NCI-H1092 treated with DMSO at 0.1 percent for 48 hours (cell line): ENCODE measurements at regions not wholly inside any gene's neighbourhood (a gene's known extent, or its start where the extent isn't known, plus 50 kb on each side); places are given as distances from the start of the nearest gene placed in this dataset.
"Not testable (repeated sequence)": the region's sequence is repeated elsewhere in the genome, so short reads cannot be mapped to it uniquely, and the experiment has no call there.

Source experiments
- DNase-seq: peaks from one replicate; lab custom pipeline; 2025; lab: John Stamatoyannopoulos, UW

- no peak for DNase-seq
Measured at GRCh38 chr2:3036432-3037125, 341.0 kb downstream of the EIPR1 start.

- no peak for DNase-seq
Measured at GRCh38 chr2:3035385-3036050, 342.1 kb downstream of the EIPR1 start.

GRCh38 chr2:3034856-3035255, 342.8 kb downstream of the EIPR1 start:
- DNase-seq = no peak

GRCh38 chr2:3034396-3034795, 343.2 kb downstream of the EIPR1 start:
- DNase-seq = no peak

DNA sequence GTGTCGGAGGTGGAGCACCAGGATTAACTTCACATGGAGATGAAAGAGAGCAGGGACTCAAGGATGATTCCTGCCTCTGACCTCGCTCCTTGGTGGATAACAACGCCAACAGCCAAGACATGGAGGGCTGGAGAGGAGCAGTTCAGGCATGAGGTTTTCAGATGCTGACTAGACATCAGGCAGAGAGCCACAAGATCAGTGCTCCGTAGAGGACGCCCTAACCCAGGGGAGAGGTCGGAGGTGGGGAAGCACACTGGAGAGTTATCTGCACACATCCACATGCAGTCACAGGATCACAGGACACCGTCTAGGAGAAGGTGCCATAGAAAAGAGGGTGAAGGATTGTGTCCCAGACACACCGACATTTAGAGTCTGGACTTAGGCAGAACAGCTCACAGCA, 344.3 kb downstream of the EIPR1 start:
- no peak for DNase-seq

DNA sequence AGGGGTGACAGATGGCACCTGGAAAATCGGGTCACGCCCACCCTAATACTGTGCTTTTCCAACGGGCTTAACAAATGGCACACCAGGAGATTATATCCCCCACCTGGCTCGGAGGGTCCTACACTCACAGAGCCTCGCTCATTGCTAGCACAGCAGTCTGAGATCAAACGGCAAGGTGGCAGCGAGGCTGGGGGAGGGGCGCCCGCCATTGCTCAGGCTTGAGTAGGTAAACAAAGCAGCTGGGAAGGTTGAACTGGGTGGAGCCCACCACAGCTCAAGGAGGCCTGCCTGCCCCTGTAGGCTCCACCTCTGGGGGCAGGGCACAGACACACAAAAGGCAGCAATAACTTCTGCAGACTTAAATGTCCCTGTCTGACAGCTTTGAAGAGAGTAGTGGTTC, 346.8 kb downstream of the EIPR1 start:
- DNase-seq = not testable (repeated sequence)

DNA sequence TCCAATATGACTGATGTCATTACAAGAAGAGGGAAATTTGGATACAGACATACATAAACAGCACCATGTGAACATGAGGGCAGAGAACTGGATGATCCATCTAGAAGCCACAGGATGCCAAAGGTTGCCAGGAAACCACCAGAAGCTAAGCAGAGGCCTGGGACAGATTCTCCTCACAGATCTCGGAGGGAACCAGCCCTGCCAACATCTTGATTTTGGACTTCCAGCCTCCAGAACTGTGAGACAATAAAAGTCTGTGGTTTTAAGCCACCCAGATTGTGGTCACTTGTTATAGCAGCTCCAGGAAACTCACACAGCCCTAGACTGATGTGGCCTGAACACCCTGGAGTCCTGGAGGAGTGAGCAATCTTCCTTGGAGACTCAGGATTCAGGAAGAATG, 351.6 kb downstream of the EIPR1 start:
- no peak for DNase-seq

DNA sequence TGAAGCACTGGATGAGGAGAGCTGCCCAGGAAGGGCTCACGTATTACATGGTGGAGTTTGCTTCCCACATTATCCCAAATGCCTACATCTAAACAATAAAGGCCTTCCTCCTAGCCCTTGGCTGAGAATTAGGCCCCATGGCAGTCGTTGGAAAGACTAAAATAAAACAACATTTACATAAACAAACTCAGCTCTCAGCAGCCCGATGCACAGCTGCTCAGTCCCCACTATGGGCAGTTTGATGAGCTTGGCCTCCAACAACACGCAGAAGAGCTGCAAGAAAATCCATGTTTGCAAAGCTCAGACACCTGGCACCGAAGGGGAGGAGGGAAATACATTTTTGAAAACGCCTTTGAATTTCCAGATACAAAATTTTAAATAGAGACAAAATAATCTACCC, 352.4 kb downstream of the EIPR1 start:
- DNase-seq = no peak

DNA sequence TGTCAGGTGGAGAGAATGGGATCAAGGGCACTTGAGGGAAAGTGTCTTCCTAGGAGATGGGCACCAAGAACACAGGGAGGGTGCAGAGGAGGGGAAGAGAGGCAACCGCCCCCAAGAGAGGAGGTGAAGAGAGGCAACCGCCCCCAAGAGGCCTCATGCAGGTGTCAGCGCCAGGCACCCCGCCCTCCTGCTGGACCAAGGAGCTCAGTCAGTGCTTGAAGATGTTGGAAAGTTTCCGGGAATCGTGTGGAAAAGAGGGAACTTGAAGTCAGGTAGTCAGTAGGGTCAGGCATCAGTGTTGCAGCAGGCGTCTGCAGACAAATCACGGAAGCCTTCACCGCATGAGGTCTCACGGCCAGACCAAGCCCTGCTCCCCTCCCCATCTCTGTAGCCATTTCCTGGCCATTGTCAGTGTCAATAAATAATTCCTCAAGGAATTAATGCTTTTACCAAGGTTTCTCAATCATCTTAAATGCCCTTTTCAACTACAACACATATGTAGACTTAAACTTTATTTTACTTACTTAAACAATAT, 353.1 kb downstream of the EIPR1 start:
- DNase-seq = no peak

- DNase-seq = no peak
Measured at GRCh38 chr2:3023531-3023930, 354.1 kb downstream of the EIPR1 start.

- DNase-seq = no peak
Measured at GRCh38 chr2:3022841-3023372, 354.7 kb downstream of the EIPR1 start.

GRCh38 chr2:3021720-3022119, 355.9 kb downstream of the EIPR1 start:
- no peak for DNase-seq

DNA sequence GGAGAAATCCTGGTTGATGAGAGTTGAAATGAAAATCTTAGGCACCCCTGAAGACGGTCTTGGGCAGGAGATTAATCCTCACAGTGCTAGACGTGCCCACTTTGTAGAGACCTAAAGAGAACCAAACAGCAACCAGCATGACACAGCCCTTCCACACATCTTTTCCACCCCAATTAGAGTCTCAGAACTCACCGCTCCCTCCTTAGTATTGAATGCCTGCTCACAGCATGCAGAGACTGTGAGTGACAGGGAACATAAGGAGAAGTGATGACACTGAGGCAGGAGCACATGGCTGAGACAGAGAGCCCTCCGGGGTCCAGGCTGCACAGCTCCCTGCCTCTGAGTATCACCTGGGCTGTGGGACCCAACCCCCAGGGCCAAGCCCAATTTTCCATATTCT, 367.6 kb downstream of the EIPR1 start:
- no peak for DNase-seq

DNA sequence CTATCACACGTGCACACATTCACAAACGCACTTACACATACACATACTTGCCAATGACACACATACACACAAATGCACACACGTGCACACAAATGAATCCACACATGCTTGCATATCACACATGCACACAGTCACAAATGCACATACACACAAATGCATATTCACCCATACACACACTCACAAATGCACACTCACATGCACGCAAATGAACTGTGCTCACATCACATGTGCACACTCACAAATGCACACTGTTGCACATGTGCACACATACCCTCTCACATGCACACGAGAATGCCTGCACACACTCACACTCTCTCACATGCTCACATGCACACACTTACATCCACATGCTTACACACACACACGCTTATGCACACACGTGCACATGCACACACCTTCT, 368.1 kb downstream of the EIPR1 start:
- DNase-seq = no peak

DNA sequence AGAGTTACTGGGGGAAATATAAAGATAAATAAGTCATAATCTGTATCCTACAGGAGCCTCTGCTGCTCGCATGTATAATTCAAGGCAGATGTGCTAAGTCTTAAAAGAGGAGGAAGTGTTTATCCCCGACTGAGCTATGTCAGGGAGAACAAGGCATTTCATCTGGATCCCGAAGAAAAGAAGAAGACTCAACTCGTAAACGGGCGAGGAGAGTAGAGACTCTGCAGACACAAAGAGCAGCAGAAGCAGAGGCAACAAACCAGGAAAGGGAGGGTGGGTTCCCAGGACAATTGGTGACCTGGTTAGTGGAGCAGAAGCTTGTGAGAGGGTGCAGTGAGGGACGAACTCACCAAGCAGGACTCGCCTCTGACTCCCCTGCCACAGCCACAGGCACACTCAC, 368.6 kb downstream of the EIPR1 start:
- no peak for DNase-seq

GRCh38 chr2:3008561-3008960, 369.1 kb downstream of the EIPR1 start:
- DNase-seq = no peak

- DNase-seq = no peak
Measured at GRCh38 chr2:3007135-3007534, 370.5 kb downstream of the EIPR1 start.

DNA sequence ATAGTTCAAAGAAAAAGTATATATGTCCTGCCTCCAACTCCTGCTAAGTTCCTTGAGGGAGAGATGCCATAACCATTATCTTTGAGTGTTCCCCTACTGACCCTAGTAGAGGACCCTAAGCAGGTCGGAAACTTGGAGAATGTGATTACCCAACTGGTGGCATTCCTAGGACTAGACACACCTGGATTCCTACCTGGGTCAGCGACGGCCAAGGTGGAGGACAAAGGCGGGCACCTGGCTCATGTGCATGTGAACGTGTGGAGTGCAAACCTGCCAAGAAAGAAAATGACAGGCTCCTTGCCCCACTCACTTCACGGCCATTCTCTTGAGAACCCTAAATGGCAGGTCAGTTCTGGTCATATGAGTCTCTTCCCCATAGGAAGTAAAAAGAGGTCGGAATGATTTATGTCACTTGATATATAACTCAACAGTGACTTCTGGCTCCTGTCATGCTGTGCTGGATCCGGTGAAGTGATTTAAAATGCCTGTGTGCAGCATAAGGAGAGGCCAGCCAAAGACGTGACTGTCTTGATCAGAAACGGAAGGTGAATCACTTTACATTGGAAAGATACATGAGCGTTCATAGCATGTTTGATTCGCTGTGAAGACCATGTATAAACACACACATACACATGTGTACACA, 371.6 kb downstream of the EIPR1 start:
- DNase-seq = no peak

DNA sequence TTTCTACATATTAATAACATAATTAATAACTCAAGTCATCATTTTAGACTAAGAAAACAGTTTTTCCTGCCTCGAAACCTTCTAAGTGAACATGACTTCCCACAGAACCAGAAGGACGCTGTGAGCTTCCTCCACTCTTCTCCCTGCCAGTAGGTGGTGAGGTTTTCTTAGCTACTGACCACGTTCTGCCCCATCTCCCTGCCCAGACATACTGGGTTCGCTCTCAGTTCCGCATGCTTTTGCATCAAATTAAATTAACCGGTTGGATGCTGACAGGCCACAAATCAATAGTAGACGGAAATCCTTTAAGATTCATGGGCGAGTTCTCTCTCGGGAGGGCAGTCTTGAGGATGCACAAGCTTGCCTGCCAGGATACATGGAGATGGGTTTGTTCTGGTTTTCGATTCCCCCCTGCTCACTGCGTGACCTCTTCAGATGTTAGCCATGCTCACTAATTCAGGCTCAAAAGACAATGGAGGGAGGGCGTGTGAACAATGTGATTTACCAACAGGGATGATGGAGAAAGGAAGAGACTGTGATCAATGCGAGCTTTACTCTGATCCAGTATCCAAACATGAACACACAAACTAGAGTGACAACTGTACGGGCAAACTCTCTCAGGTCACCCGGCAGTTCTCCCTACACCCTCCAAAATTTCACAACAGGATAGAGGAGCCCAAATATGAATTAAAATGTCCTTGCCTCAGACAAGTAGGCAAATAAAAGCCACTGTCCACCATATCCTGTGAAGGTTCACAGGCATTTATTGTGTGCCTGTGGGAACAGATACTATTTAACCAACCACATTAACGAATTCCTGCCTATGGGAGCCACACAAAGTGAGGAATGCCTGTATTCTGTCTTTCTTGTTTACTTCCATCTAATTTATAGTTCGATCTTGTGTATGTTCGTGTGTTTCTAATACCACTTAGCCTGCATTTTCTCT, 375.7 kb downstream of the EIPR1 start:
- peak; percentile 1 for DNase-seq

- no peak for DNase-seq
Measured at GRCh38 chr2:3000968-3001367, 376.6 kb downstream of the EIPR1 start.

GRCh38 chr2:3000125-3000524, 377.5 kb downstream of the EIPR1 start:
- DNase-seq = no peak

- DNase-seq = no peak
Measured at GRCh38 chr2:2998971-2999370, 378.6 kb downstream of the EIPR1 start.
